SK-N-SH treated with all-trans-retinoic acid at 6 μM for 48 hours (cell line): ENCODE measurements at regions not wholly inside any gene's neighbourhood (a gene's known extent, or its start where the extent isn't known, plus 50 kb on each side); places are given as distances from the start of the nearest gene placed in this dataset.

Experiments
- ATAC-seq: fragments of 200-7000 bp; cut with Tn5 transposase; 3 replicates; pipeline ENCODE4 v1.9.1; 2020; ENCODE audit warnings: mild to moderate bottlenecking, moderate library complexity
- ARNTL ChIP-seq: fragments of 450-650 bp; formaldehyde crosslinking; IDR thresholded peaks from 2 replicates; pipeline ENCODE4 v1.5.0; 2020; ENCODE audit warnings: low read depth, mild to moderate bottlenecking, moderate library complexity, borderline replicate concordance
- BACH2 ChIP-seq: fragments of 250-450 bp; sonication (Bioruptor Pico); IDR thresholded peaks from 2 replicates; pipeline ENCODE4 v1.9.0; 2021; ENCODE audit warnings: mild to moderate bottlenecking, borderline replicate concordance
- CREB5 ChIP-seq: fragments of 250-450 bp; sonication (Bioruptor Pico); IDR thresholded peaks from 2 replicates; pipeline ENCODE4 v1.5.1; 2020; ENCODE audit warnings: low read depth, mild to moderate bottlenecking, moderate library complexity
- CSDC2 ChIP-seq: fragments of 250-450 bp; sonication (Bioruptor Pico); IDR thresholded peaks from 2 replicates; pipeline ENCODE4 v1.5.0; 2020; ENCODE audit warnings: mild to moderate bottlenecking, moderate library complexity
- ESRRG ChIP-seq: fragments of 250-450 bp; sonication (Bioruptor Pico); IDR thresholded peaks from 2 replicates; pipeline ENCODE4 v1.6.1; 2021; ENCODE audit warnings: mild to moderate bottlenecking
- GLIS3 ChIP-seq: fragments of 250-450 bp; sonication (Bioruptor Pico); IDR thresholded peaks from 2 replicates; pipeline ENCODE4 v1.5.0; 2020; ENCODE audit warnings: mild to moderate bottlenecking, moderate library complexity
- ISL1 ChIP-seq: fragments of 250-450 bp; sonication (Bioruptor Pico); IDR thresholded peaks from 2 replicates; pipeline ENCODE4 v2.1.2; 2022; ENCODE audit warnings: mild to moderate bottlenecking, moderate library complexity
- OSR1 ChIP-seq: fragments of 250-450 bp; sonication (Bioruptor Pico); IDR thresholded peaks from 2 replicates; pipeline ENCODE4 v1.8.0; 2022; ENCODE audit warnings: moderate library complexity, mild to moderate bottlenecking, inconsistent platforms
- PATZ1 ChIP-seq: fragments of 250-450 bp; sonication (Bioruptor Pico); IDR thresholded peaks from 2 replicates; pipeline ENCODE4 v1.8.0; 2020; ENCODE audit warnings: mild to moderate bottlenecking, moderate library complexity, borderline replicate concordance
- POU6F1 ChIP-seq: fragments of 250-450 bp; sonication (Bioruptor Pico); IDR thresholded peaks from 2 replicates; pipeline ENCODE4 v1.8.0; 2021; ENCODE audit warnings: low read depth, mild to moderate bottlenecking, moderate library complexity, borderline replicate concordance
- PPARA ChIP-seq: fragments of 250-450 bp; sonication (Bioruptor Pico); IDR thresholded peaks from 2 replicates; pipeline ENCODE4 v1.5.0; 2020; ENCODE audit warnings: mild to moderate bottlenecking, borderline replicate concordance
- TCF4 ChIP-seq: fragments of 250-450 bp; sonication (Bioruptor Pico); IDR thresholded peaks from 2 replicates; pipeline ENCODE4 v1.8.0; 2021; ENCODE audit warnings: mild to moderate bottlenecking, moderate library complexity, borderline replicate concordance
- TOX ChIP-seq: fragments of 250-450 bp; sonication (Bioruptor Pico); IDR thresholded peaks from 2 replicates; pipeline ENCODE4 v1.8.0; 2021; ENCODE audit warnings: mild to moderate bottlenecking, moderate library complexity, borderline replicate concordance
- TSHZ2 ChIP-seq: fragments of 250-450 bp; sonication (Bioruptor Pico); IDR thresholded peaks from 2 replicates; pipeline ENCODE4 v1.5.0; 2020; ENCODE audit warnings: mild to moderate bottlenecking, moderate library complexity
- ZC3H10 ChIP-seq: fragments of 250-450 bp; sonication (Bioruptor Pico); IDR thresholded peaks from 2 replicates; pipeline ENCODE4 v1.5.1; 2021; ENCODE audit warnings: mild to moderate bottlenecking, moderate library complexity
- ZNF565 ChIP-seq: fragments of 450-650 bp; formaldehyde crosslinking; conservative IDR thresholded peaks from 2 replicates; pipeline ENCODE4 v1.5.0; 2020; ENCODE audit warnings: low read depth, mild to moderate bottlenecking, moderate library complexity
- ZNF70 ChIP-seq: fragments of 450-650 bp; formaldehyde crosslinking; IDR thresholded peaks from 2 replicates; pipeline ENCODE4 v1.5.0; 2020; ENCODE audit warnings: mild to moderate bottlenecking, moderate library complexity
- ZNF8 ChIP-seq: fragments of 450-650 bp; formaldehyde crosslinking; IDR thresholded peaks from 2 replicates; pipeline ENCODE4 v1.5.0; 2020; ENCODE audit warnings: mild to moderate bottlenecking, moderate library complexity

GRCh38 chr20:23199356-23199755 lies 113.2 kb upstream of the CD93 start (continued):
- TF ChIP-seq CREB5 (CRISPR knock-in tag): no peak
- no peak for TF ChIP-seq POU6F1 (CRISPR knock-in tag)
- no peak for TF ChIP-seq ZNF70 (CRISPR knock-in tag)
- TF ChIP-seq CSDC2 (CRISPR knock-in tag): no peak

GRCh38 chr20:23198815-23199214 lies 112.7 kb upstream of the CD93 start:
- ATAC-seq: no peak

GRCh38 chr20:23197836-23198235 lies 111.7 kb upstream of the CD93 start:
- TF ChIP-seq CSDC2 (CRISPR knock-in tag): no peak
- no peak for TF ChIP-seq ZNF565 (CRISPR knock-in tag)
- TF ChIP-seq BACH2: no peak
- no peak for TF ChIP-seq PATZ1 (CRISPR knock-in tag)
- TF ChIP-seq ARNTL (CRISPR knock-in tag): no peak
- TF ChIP-seq GLIS3 (CRISPR knock-in tag): no peak
- TF ChIP-seq ZNF8 (CRISPR knock-in tag): no peak
- TF ChIP-seq OSR1: no peak
- no peak for ATAC-seq

More at GRCh38 chr20:23198815-23199214, 112.7 kb upstream of the CD93 start:
- no peak for TF ChIP-seq ZC3H10 (CRISPR knock-in tag)
- no peak for TF ChIP-seq PATZ1 (CRISPR knock-in tag)
- TF ChIP-seq ESRRG (CRISPR knock-in tag): no peak
- TF ChIP-seq ISL1 (CRISPR knock-in tag): no peak
- TF ChIP-seq TSHZ2: no peak
- TF ChIP-seq BACH2: no peak
- no peak for TF ChIP-seq PPARA (CRISPR knock-in tag)
- no peak for TF ChIP-seq TCF4 (CRISPR knock-in tag)
- no peak for TF ChIP-seq ZNF565 (CRISPR knock-in tag)
- TF ChIP-seq OSR1: no peak
- no peak for TF ChIP-seq TOX (CRISPR knock-in tag)
- no peak for TF ChIP-seq ZNF70 (CRISPR knock-in tag)
- no peak for TF ChIP-seq POU6F1 (CRISPR knock-in tag)
- TF ChIP-seq GLIS3 (CRISPR knock-in tag): no peak
